H1 (cell line): ENCODE measurements at regions not wholly inside any gene's neighbourhood (a gene's known extent, or its start where the extent isn't known, plus 50 kb on each side); places are given as distances from the start of the nearest gene placed in this dataset.

ENCODE experiments used
- EZH2 ChIP-seq: fragments of 200-600 bp; sonication (generic); IDR thresholded peaks from 2 replicates; pipeline ENCODE4 v1.7.1; 2012; ENCODE audit warnings: low read depth, mild to moderate bottlenecking, moderate library complexity, low read length, inconsistent platforms; ENCODE audit not compliant: severe bottlenecking
- FOSL1 ChIP-seq: IDR thresholded peaks from 2 replicates; pipeline ENCODE4 v1.6.1; 2011; ENCODE audit warnings: mild to moderate bottlenecking, low read depth, low read length, moderate library complexity; ENCODE audit not compliant: insufficient read depth
- GABPA ChIP-seq: IDR thresholded peaks from 2 replicates; pipeline ENCODE4 v1.6.1; 2011; ENCODE audit warnings: mild to moderate bottlenecking, low read length, moderate library complexity, borderline replicate concordance; ENCODE audit not compliant: insufficient read depth
- POLR2AphosphoS5 ChIP-seq: IDR thresholded peaks from 2 replicates; pipeline ENCODE4 v1.6.1; 2011; ENCODE audit warnings: low read depth, low read length
- RBBP5 ChIP-seq: IDR thresholded peaks from 2 replicates; pipeline ENCODE4 v1.7.1; 2012; ENCODE audit warnings: low read depth, mild to moderate bottlenecking, inconsistent platforms, low read length, moderate library complexity, borderline replicate concordance
- TAF1 ChIP-seq: IDR thresholded peaks from 2 replicates; pipeline ENCODE4 v1.6.1; 2011; ENCODE audit warnings: mild to moderate bottlenecking, low read depth, low read length
- ZNF274 ChIP-seq: IDR thresholded peaks from 2 replicates; pipeline ENCODE4 v1.7.0; 2012; ENCODE audit warnings: low read length, borderline replicate concordance; ENCODE audit errors: extremely low read depth
- TF ChIP-seq, protein P1 (sequence below), 3 experiments: IDR thresholded peaks; 1 replicate in 2 of 3; 2 replicates in 1 of 3; pipeline versions ENCODE4 v1.5.1 to v1.6.1; 2011; ENCODE audit warnings: low read length in 3 of 3, mild to moderate bottlenecking in 3 of 3, inconsistent platforms in 2 of 3, low read depth in 1 of 3, moderate library complexity in 1 of 3; ENCODE audit not compliant: insufficient read depth in 1 of 3; ENCODE audit errors: control extremely low read depth in 1 of 3

DNA sequence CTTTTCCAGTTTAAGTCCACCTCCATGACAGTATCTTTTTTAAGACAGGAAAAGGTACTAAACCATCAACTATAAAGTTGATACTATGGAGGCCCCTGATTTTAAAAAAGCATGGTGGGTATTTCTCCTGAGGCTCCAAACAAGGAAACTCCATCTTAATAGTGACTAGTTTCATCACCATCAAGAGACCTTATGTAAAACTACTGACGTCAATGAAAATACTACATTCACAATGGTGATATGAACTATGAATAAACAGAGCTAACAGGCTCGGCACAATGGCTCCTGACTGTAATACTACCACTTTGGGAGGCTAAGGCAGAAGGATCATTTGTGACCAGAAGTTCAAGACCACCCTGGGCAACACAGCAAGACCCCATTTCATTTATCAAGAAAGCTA, 162.7 kb downstream of the KLF12 start:
- TF ChIP-seq ZNF274 (no peak), POLR2AphosphoS5 (no peak), RBBP5 (no peak), TAF1 (no peak), FOSL1 (no peak), GABPA (no peak), EZH2 (no peak)
- TF ChIP-seq, protein P1, sequence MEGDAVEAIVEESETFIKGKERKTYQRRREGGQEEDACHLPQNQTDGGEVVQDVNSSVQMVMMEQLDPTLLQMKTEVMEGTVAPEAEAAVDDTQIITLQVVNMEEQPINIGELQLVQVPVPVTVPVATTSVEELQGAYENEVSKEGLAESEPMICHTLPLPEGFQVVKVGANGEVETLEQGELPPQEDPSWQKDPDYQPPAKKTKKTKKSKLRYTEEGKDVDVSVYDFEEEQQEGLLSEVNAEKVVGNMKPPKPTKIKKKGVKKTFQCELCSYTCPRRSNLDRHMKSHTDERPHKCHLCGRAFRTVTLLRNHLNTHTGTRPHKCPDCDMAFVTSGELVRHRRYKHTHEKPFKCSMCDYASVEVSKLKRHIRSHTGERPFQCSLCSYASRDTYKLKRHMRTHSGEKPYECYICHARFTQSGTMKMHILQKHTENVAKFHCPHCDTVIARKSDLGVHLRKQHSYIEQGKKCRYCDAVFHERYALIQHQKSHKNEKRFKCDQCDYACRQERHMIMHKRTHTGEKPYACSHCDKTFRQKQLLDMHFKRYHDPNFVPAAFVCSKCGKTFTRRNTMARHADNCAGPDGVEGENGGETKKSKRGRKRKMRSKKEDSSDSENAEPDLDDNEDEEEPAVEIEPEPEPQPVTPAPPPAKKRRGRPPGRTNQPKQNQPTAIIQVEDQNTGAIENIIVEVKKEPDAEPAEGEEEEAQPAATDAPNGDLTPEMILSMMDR (IDR thresholded peaks at IDR 0.05; ENCODE audit: control extremely low read depth in 1 of 3, insufficient read depth in 1 of 3, low read depth in 1 of 3, low read length in 3 of 3), result no peak
